ENCODE measurements at regions not wholly inside any gene's neighbourhood (a gene's known extent, or its start where the extent isn't known, plus 50 kb on each side); places are given as distances from the start of the nearest gene placed in this dataset.

DNA sequence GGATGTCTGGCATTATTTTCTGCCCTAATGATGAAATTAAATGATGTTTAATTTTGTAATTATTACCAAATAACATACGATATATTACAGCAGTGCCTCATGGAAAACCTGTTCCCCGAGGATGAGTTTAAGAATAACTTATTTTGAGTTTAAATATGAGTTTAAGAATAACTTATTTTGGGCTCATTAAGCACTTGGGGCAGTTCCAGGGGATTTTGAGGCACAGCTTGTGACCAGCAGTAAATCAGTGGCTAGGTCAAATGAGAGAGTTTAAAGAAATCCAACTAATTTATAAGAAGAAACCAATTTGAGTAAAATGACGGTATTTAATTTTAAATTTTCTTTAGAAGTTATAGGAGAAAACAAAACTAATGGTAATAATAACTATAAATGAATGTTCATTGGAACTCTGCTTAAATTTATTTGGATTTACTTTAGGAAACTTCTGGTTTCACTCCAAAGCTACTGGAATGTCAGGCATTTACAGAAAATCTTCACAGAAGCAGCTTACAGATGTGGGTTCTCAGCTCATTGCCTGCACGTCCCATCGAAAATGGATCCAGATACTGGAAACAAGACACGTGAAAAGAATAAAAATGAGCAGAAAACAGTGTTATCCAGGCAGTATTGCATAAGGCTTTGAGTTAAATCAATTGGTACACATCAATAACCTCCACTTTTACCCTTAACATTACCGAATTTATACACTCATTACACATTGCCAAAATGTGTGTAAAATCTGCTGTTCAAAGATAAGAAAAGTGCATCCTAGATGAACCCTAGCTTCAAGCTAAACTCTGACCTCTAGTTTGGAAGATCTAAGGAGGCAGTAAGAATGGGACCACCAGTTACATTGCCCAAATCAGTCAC, 784.5 kb upstream of the IGFBP3 start:
- no peak overlapping the region for H3K4me3 Mint-ChIP-seq
- DNase-seq (ENCODE audit: low spot score) (no peak), ATAC-seq (no peak)
- H3K9me2 ChIP-seq (ENCODE audit: insufficient read depth): no peaks in the 10 kb centered on the region; the same call in 1 of the 2 replicates
- H3K9me3 Mint-ChIP-seq: peaks cover 5% of the 10 kb centered on the region; the same call in 2 of the 3 replicates
- H3K79me2 ChIP-seq (replicated peaks; ENCODE audit: insufficient read depth): no peaks in the 10 kb centered on the region
- peaks cover 5% of the 10 kb centered on the region; the same call in 2 of the 3 replicates for H3K36me3 Mint-ChIP-seq (ENCODE audit: low read depth)
- no peaks in the 10 kb centered on the region for H3K27me3 Mint-ChIP-seq (ENCODE audit: insufficient read depth, low read depth, poor library complexity)
- TF ChIP-seq, protein P1, sequence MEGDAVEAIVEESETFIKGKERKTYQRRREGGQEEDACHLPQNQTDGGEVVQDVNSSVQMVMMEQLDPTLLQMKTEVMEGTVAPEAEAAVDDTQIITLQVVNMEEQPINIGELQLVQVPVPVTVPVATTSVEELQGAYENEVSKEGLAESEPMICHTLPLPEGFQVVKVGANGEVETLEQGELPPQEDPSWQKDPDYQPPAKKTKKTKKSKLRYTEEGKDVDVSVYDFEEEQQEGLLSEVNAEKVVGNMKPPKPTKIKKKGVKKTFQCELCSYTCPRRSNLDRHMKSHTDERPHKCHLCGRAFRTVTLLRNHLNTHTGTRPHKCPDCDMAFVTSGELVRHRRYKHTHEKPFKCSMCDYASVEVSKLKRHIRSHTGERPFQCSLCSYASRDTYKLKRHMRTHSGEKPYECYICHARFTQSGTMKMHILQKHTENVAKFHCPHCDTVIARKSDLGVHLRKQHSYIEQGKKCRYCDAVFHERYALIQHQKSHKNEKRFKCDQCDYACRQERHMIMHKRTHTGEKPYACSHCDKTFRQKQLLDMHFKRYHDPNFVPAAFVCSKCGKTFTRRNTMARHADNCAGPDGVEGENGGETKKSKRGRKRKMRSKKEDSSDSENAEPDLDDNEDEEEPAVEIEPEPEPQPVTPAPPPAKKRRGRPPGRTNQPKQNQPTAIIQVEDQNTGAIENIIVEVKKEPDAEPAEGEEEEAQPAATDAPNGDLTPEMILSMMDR (conservative IDR thresholded peaks at IDR 0.05; ENCODE audit: low read depth in 2 of 2): no peak
- no peak for TF ChIP-seq JUNB (IDR thresholded peaks at IDR 0.05; ENCODE audit: unreplicated experiment)
- TF ChIP-seq, protein P2, sequence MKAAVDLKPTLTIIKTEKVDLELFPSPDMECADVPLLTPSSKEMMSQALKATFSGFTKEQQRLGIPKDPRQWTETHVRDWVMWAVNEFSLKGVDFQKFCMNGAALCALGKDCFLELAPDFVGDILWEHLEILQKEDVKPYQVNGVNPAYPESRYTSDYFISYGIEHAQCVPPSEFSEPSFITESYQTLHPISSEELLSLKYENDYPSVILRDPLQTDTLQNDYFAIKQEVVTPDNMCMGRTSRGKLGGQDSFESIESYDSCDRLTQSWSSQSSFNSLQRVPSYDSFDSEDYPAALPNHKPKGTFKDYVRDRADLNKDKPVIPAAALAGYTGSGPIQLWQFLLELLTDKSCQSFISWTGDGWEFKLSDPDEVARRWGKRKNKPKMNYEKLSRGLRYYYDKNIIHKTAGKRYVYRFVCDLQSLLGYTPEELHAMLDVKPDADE (IDR thresholded peaks at IDR 0.05): no peak
- no peak for TF ChIP-seq STAT1 (IDR thresholded peaks at IDR 0.05; ENCODE audit: unreplicated experiment)
- TF ChIP-seq EZH2phosphoT487 (IDR thresholded peaks at IDR 0.05; ENCODE audit: unreplicated experiment): no peak
- no peak for TF ChIP-seq CREB1 (CRISPR knock-in tag; IDR thresholded peaks at IDR 0.05; ENCODE audit: low read depth)
- no peak for TF ChIP-seq NANOG (IDR thresholded peaks at IDR 0.05; ENCODE audit: borderline replicate concordance)
- TF ChIP-seq ZNF114 (CRISPR knock-in tag; IDR thresholded peaks at IDR 0.05): no peak
- TF ChIP-seq, protein P3, sequence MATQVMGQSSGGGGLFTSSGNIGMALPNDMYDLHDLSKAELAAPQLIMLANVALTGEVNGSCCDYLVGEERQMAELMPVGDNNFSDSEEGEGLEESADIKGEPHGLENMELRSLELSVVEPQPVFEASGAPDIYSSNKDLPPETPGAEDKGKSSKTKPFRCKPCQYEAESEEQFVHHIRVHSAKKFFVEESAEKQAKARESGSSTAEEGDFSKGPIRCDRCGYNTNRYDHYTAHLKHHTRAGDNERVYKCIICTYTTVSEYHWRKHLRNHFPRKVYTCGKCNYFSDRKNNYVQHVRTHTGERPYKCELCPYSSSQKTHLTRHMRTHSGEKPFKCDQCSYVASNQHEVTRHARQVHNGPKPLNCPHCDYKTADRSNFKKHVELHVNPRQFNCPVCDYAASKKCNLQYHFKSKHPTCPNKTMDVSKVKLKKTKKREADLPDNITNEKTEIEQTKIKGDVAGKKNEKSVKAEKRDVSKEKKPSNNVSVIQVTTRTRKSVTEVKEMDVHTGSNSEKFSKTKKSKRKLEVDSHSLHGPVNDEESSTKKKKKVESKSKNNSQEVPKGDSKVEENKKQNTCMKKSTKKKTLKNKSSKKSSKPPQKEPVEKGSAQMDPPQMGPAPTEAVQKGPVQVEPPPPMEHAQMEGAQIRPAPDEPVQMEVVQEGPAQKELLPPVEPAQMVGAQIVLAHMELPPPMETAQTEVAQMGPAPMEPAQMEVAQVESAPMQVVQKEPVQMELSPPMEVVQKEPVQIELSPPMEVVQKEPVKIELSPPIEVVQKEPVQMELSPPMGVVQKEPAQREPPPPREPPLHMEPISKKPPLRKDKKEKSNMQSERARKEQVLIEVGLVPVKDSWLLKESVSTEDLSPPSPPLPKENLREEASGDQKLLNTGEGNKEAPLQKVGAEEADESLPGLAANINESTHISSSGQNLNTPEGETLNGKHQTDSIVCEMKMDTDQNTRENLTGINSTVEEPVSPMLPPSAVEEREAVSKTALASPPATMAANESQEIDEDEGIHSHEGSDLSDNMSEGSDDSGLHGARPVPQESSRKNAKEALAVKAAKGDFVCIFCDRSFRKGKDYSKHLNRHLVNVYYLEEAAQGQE (IDR thresholded peaks at IDR 0.05; ENCODE audit: unreplicated experiment): no peak
- no peak for TF ChIP-seq EZH2 (IDR thresholded peaks at IDR 0.05; ENCODE audit: low read depth, unreplicated experiment)
- H3K27ac Mint-ChIP-seq: no peak overlapping the region
- H3K4me1 ChIP-seq (ENCODE audit: insufficient read depth): no peaks in the 10 kb centered on the region
- H2AFZ ChIP-seq: no peak overlapping the region
- H4K20me1 ChIP-seq (replicated peaks; ENCODE audit: insufficient read depth): no peaks in the 10 kb centered on the region
- H3K4me3 ChIP-seq: no peak overlapping the region
- no peaks in the 10 kb centered on the region for H3K36me3 ChIP-seq (ENCODE audit: insufficient read depth)
- H3F3A ChIP-seq (replicated peaks; ENCODE audit: low read depth): no peaks in the 10 kb centered on the region
- H3K27ac ChIP-seq (ENCODE audit: low read depth): no peak overlapping the region
- H3K4me2 ChIP-seq: no peak overlapping the region
- no peaks in the 10 kb centered on the region for H3K27me3 ChIP-seq (ENCODE audit: insufficient read depth)
- peaks cover 5% of the 10 kb centered on the region; the same call in 2 of the 3 replicates for H3K4me1 Mint-ChIP-seq
